ENCODE measurements at regions not wholly inside any gene's neighbourhood (a gene's known extent, or its start where the extent isn't known, plus 50 kb on each side); places are given as distances from the start of the nearest gene placed in this dataset.

- no peak for TF ChIP-seq CTCF (IDR thresholded peaks at IDR 0.05)
- TF ChIP-seq POLR2A (IDR thresholded peaks at IDR 0.05) = no peak
Measured at GRCh38 chr18:77679869-77680268, 430.2 kb downstream of the GALR1 start.
